A549 (cell line): ENCODE measurements at regions not wholly inside any gene's neighbourhood (a gene's known extent, or its start where the extent isn't known, plus 50 kb on each side); places are given as distances from the start of the nearest gene placed in this dataset.

Source experiments
- JUNB ChIP-seq: fragments of >200 bp; sonication (Bioruptor Twin); formaldehyde crosslinking; IDR thresholded peaks from 2 replicates; pipeline ENCODE4 v1.6.1; 2016
- MYC ChIP-seq: IDR thresholded peaks from 2 replicates; pipeline ENCODE4 v1.6.1; 2012; ENCODE audit warnings: mild to moderate bottlenecking, inconsistent platforms, low read length, improper control_type of control experiment, borderline replicate concordance
- NFE2L2 ChIP-seq: fragments of 150-350 bp; conservative IDR thresholded peaks from 2 replicates; pipeline ENCODE4 v1.6.1; 2014; ENCODE audit warnings: low read length
- NR3C1 ChIP-seq: fragments of >200 bp; sonication (Bioruptor Twin); formaldehyde crosslinking; IDR thresholded peaks from 3 replicates; pipeline ENCODE4 v1.6.1; 2017
- POLR2A ChIP-seq: IDR thresholded peaks from 2 replicates; pipeline ENCODE4 v1.6.1; 2012; ENCODE audit warnings: mild to moderate bottlenecking, low read length
- RAD21 ChIP-seq, 2 experiments: fragments of >200 bp in 1 of 2; sonication (Bioruptor Twin) in 1 of 2; formaldehyde crosslinking in 1 of 2; IDR thresholded peaks in 1 of 2; conservative IDR thresholded peaks in 1 of 2; 2 replicates in 1 of 2; 3 replicates in 1 of 2; pipeline ENCODE4 v1.6.1; 2012 to 2018; ENCODE audit warnings: inconsistent platforms in 1 of 2
- SREBF2 ChIP-seq: fragments of 450-650 bp; IDR thresholded peaks from 2 replicates; pipeline ENCODE4 v1.6.1; 2014; ENCODE audit warnings: mild to moderate bottlenecking, moderate library complexity
- ZSCAN20 ChIP-seq: fragments of 250-450 bp; sonication (Bioruptor Pico); IDR thresholded peaks from 2 replicates; pipeline ENCODE4 v1.8.0; 2022; ENCODE audit warnings: mild to moderate bottlenecking, moderate library complexity
- TF ChIP-seq, protein P1 (sequence below): fragments of >200 bp; sonication (Bioruptor Twin); formaldehyde crosslinking; IDR thresholded peaks from 3 replicates; pipeline ENCODE4 v1.5.1; 2016
- TF ChIP-seq, protein P2 (sequence below): IDR thresholded peaks from 2 replicates; pipeline ENCODE4 v1.6.1; 2012
- TF ChIP-seq, protein P3 (sequence below): IDR thresholded peaks from 2 replicates; pipeline ENCODE4 v1.6.1; 2012
- TF ChIP-seq, protein P4 (sequence below): IDR thresholded peaks from 2 replicates; pipeline ENCODE4 v1.6.1; 2012; ENCODE audit warnings: low read depth, borderline replicate concordance

DNA sequence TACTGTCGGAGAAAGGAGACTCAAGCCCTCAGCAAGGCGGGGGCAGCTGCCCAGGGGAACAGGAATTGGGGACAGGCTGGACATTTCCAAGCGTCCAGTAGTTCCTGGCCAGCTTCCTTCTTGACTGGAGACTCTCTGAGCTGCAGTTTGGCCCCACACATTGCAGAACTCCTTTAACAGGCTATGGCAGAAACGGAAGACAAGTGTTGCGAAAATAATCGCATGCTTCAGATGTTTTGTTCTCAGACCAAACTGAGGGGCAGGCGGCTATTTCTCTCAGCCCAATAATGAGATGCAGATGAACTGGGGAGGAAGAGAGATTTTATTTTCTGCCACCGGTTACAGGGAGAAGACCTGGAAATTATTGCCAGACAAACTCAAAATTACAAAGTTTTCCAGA is 88.0 kb upstream of the PFKP start:
- TF ChIP-seq, protein P1, sequence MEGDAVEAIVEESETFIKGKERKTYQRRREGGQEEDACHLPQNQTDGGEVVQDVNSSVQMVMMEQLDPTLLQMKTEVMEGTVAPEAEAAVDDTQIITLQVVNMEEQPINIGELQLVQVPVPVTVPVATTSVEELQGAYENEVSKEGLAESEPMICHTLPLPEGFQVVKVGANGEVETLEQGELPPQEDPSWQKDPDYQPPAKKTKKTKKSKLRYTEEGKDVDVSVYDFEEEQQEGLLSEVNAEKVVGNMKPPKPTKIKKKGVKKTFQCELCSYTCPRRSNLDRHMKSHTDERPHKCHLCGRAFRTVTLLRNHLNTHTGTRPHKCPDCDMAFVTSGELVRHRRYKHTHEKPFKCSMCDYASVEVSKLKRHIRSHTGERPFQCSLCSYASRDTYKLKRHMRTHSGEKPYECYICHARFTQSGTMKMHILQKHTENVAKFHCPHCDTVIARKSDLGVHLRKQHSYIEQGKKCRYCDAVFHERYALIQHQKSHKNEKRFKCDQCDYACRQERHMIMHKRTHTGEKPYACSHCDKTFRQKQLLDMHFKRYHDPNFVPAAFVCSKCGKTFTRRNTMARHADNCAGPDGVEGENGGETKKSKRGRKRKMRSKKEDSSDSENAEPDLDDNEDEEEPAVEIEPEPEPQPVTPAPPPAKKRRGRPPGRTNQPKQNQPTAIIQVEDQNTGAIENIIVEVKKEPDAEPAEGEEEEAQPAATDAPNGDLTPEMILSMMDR = no peak
- TF ChIP-seq RAD21 (conservative IDR thresholded peaks at IDR 0.05 in 1 of 2, IDR thresholded peaks at IDR 0.05 in 1 of 2) = no peak
- TF ChIP-seq ZSCAN20 = no peak
- no peak for TF ChIP-seq JUNB
- TF ChIP-seq, protein P2, sequence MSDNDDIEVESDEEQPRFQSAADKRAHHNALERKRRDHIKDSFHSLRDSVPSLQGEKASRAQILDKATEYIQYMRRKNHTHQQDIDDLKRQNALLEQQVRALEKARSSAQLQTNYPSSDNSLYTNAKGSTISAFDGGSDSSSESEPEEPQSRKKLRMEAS = no peak
- TF ChIP-seq SREBF2 = no peak
- no peak for TF ChIP-seq NR3C1
- TF ChIP-seq, protein P3, sequence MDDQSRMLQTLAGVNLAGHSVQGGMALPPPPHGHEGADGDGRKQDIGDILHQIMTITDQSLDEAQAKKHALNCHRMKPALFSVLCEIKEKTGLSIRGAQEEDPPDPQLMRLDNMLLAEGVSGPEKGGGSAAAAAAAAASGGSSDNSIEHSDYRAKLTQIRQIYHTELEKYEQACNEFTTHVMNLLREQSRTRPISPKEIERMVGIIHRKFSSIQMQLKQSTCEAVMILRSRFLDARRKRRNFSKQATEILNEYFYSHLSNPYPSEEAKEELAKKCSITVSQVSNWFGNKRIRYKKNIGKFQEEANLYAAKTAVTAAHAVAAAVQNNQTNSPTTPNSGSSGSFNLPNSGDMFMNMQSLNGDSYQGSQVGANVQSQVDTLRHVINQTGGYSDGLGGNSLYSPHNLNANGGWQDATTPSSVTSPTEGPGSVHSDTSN = no peak
- no peak for TF ChIP-seq POLR2A
- no peak for TF ChIP-seq NFE2L2
- TF ChIP-seq MYC = no peak
- TF ChIP-seq, protein P4, sequence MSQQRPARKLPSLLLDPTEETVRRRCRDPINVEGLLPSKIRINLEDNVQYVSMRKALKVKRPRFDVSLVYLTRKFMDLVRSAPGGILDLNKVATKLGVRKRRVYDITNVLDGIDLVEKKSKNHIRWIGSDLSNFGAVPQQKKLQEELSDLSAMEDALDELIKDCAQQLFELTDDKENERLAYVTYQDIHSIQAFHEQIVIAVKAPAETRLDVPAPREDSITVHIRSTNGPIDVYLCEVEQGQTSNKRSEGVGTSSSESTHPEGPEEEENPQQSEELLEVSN = no peak
